ENCODE measurements at regions not wholly inside any gene's neighbourhood (a gene's known extent, or its start where the extent isn't known, plus 50 kb on each side); places are given as distances from the start of the nearest gene placed in this dataset.
A peak's percentile ranks its signal among the peaks of the same experiment; 100 is the strongest.

GRCh38 chr13:105599477-105600037, 935.9 kb downstream of the EFNB2 start:
- Histone ChIP-seq H3K4me2 (ENCODE audit: extremely low read depth, insufficient read depth, low read length) (no peak overlapping the region), H3K27ac (ENCODE audit: insufficient read depth, low read length) (no peak overlapping the region), H3K79me2 (ENCODE audit: control insufficient read depth, insufficient read depth, low read length) (no peaks in the 10 kb centered on the region), H2AFZ (ENCODE audit: low read length) (no peak overlapping the region), H4K20me1 (ENCODE audit: control insufficient read depth, extremely low read depth, insufficient read depth, low read length) (no peaks in the 10 kb centered on the region), H3K27me3 (ENCODE audit: control insufficient read depth, insufficient read depth, low read length) (no peaks in the 10 kb centered on the region), H3K9me3 (ENCODE audit: control insufficient read depth, insufficient read depth, low read depth, low read length) (no peaks in the 10 kb centered on the region), H3K4me1 (ENCODE audit: control insufficient read depth, extremely low read depth, insufficient read depth, low read length) (no peaks in the 10 kb centered on the region), H3K36me3 (ENCODE audit: control insufficient read depth, insufficient read depth, low read length) (no peaks in the 10 kb centered on the region), H3K4me3 (replicated peaks in 1 of 4; ENCODE audit: control extremely low read depth in 1 of 4, insufficient read depth in 1 of 4, low read depth in 3 of 4, low read length in 4 of 4) (no peak overlapping the region), H3K9ac (ENCODE audit: insufficient read depth, low read length) (no peak overlapping the region)
- peak in 1 of 2 donors; percentile 64 for DNase-seq (ENCODE audit: low read depth in 2 of 2)
- TF ChIP-seq CTCF (conservative IDR thresholded peaks at IDR 0.05 in 1 of 2, IDR thresholded peaks at IDR 0.05 in 1 of 2; ENCODE audit: low read depth in 1 of 2, low read length in 2 of 2) (no peak), EZH2 (IDR thresholded peaks at IDR 0.05; ENCODE audit: low read length, missing control alignments) (no peak)

GRCh38 chr13:105598529-105598928, 936.9 kb downstream of the EFNB2 start:
- Histone ChIP-seq H2AFZ (ENCODE audit: low read length) (no peak overlapping the region), H3K4me1 (ENCODE audit: control insufficient read depth, extremely low read depth, insufficient read depth, low read length) (no peaks in the 10 kb centered on the region), H3K27me3 (ENCODE audit: control insufficient read depth, insufficient read depth, low read length) (no peaks in the 10 kb centered on the region), H3K9me3 (ENCODE audit: control insufficient read depth, insufficient read depth, low read depth, low read length) (no peaks in the 10 kb centered on the region), H3K4me2 (ENCODE audit: extremely low read depth, insufficient read depth, low read length) (no peak overlapping the region), H3K36me3 (ENCODE audit: control insufficient read depth, insufficient read depth, low read length) (no peaks in the 10 kb centered on the region), H3K79me2 (ENCODE audit: control insufficient read depth, insufficient read depth, low read length) (no peaks in the 10 kb centered on the region), H4K20me1 (ENCODE audit: control insufficient read depth, extremely low read depth, insufficient read depth, low read length) (no peaks in the 10 kb centered on the region), H3K9ac (ENCODE audit: insufficient read depth, low read length) (no peak overlapping the region), H3K4me3 (replicated peaks in 1 of 4; ENCODE audit: control extremely low read depth in 1 of 4, insufficient read depth in 1 of 4, low read depth in 3 of 4, low read length in 4 of 4) (no peak overlapping the region), H3K27ac (ENCODE audit: insufficient read depth, low read length) (no peak overlapping the region)
- TF ChIP-seq CTCF (conservative IDR thresholded peaks at IDR 0.05 in 1 of 2, IDR thresholded peaks at IDR 0.05 in 1 of 2; ENCODE audit: low read depth in 1 of 2, low read length in 2 of 2) (no peak), EZH2 (IDR thresholded peaks at IDR 0.05; ENCODE audit: low read length, missing control alignments) (no peak)
- peak; percentile 89 to 90 for DNase-seq (ENCODE audit: low read depth in 2 of 2)

GRCh38 chr13:105597573-105597972, 937.9 kb downstream of the EFNB2 start:
- Histone ChIP-seq H3K36me3 (ENCODE audit: control insufficient read depth, insufficient read depth, low read length) (no peaks in the 10 kb centered on the region), H3K27ac (ENCODE audit: insufficient read depth, low read length) (no peak overlapping the region)
- TF ChIP-seq EZH2 (IDR thresholded peaks at IDR 0.05; ENCODE audit: low read length, missing control alignments), result no peak
- TF ChIP-seq CTCF (conservative IDR thresholded peaks at IDR 0.05 in 1 of 2, IDR thresholded peaks at IDR 0.05 in 1 of 2; ENCODE audit: low read depth in 1 of 2, low read length in 2 of 2), result no peak

More at GRCh38 chr13:105597573-105597972, 937.9 kb downstream of the EFNB2 start:
- no peak overlapping the region for H3K4me2 ChIP-seq (ENCODE audit: extremely low read depth, insufficient read depth, low read length)
- no peaks in the 10 kb centered on the region for H3K9me3 ChIP-seq (ENCODE audit: control insufficient read depth, insufficient read depth, low read depth, low read length)
- H3K27me3 ChIP-seq (ENCODE audit: control insufficient read depth, insufficient read depth, low read length), result no peaks in the 10 kb centered on the region
- H3K79me2 ChIP-seq (ENCODE audit: control insufficient read depth, insufficient read depth, low read length), result no peaks in the 10 kb centered on the region
- H4K20me1 ChIP-seq (ENCODE audit: control insufficient read depth, extremely low read depth, insufficient read depth, low read length), result no peaks in the 10 kb centered on the region
- H3K4me3 ChIP-seq (replicated peaks in 1 of 4; ENCODE audit: control extremely low read depth in 1 of 4, insufficient read depth in 1 of 4, low read depth in 3 of 4, low read length in 4 of 4), result no peak overlapping the region
- no peak overlapping the region for H2AFZ ChIP-seq (ENCODE audit: low read length)
- H3K9ac ChIP-seq (ENCODE audit: insufficient read depth, low read length), result no peak overlapping the region
- DNase-seq (ENCODE audit: low read depth in 2 of 2), result no peak
- no peaks in the 10 kb centered on the region for H3K4me1 ChIP-seq (ENCODE audit: control insufficient read depth, extremely low read depth, insufficient read depth, low read length)
